ENCODE measurements at regions not wholly inside any gene's neighbourhood (a gene's known extent, or its start where the extent isn't known, plus 50 kb on each side); places are given as distances from the start of the nearest gene placed in this dataset.

GRCh38 chr3:17967111-17967510, 224.7 kb upstream of the TBC1D5 start:
- Histone ChIP-seq H3K36me3 (no peaks in the 10 kb centered on the region), H3K4me3 (no peak overlapping the region), H3K27me3 (no peaks in the 10 kb centered on the region), H3K9me3 (no peaks in the 10 kb centered on the region), H3K4me1 (no peaks in the 10 kb centered on the region), H3K27ac (no peak overlapping the region)
- ATAC-seq (ENCODE audit: low FRiP score in 2 of 2) (no peak), DNase-seq (no peak)
- TF ChIP-seq CTCF (IDR thresholded peaks at IDR 0.05) (no peak), POLR2A (IDR thresholded peaks at IDR 0.05) (no peak), POLR2AphosphoS5 (IDR thresholded peaks at IDR 0.05) (no peak), EP300 (IDR thresholded peaks at IDR 0.05) (no peak)
- 81 to 94% methylated on average over 3 to 5 of the region's 5 CpGs for WGBS, 2 donors

- Histone ChIP-seq H3K27ac (no peak overlapping the region), H3K9me3 (no peaks in the 10 kb centered on the region), H3K36me3 (no peaks in the 10 kb centered on the region), H3K4me1 (no peaks in the 10 kb centered on the region), H3K4me3 (no peak overlapping the region), H3K27me3 (no peaks in the 10 kb centered on the region)
- ATAC-seq (ENCODE audit: low FRiP score in 2 of 2) (no peak), DNase-seq (no peak)
- TF ChIP-seq EP300 (IDR thresholded peaks at IDR 0.05) (no peak), CTCF (IDR thresholded peaks at IDR 0.05) (no peak), POLR2A (IDR thresholded peaks at IDR 0.05) (no peak), POLR2AphosphoS5 (IDR thresholded peaks at IDR 0.05) (no peak)
- WGBS, 2 donors, result 84 to 89% methylated on average over 1 of the region's 1 CpG
These were observed 222.9 kb upstream of the TBC1D5 start for GRCh38 chr3:17965331-17965730.

- Histone ChIP-seq H3K9me3 (no peaks in the 10 kb centered on the region), H3K36me3 (no peaks in the 10 kb centered on the region), H3K27ac (no peak overlapping the region), H3K27me3 (no peaks in the 10 kb centered on the region), H3K4me3 (no peak overlapping the region), H3K4me1 (no peaks in the 10 kb centered on the region)
- no peak for DNase-seq
- no peak for ATAC-seq (ENCODE audit: low FRiP score in 2 of 2)
- TF ChIP-seq EP300 (IDR thresholded peaks at IDR 0.05) (no peak), CTCF (IDR thresholded peaks at IDR 0.05) (no peak), POLR2A (IDR thresholded peaks at IDR 0.05) (no peak), POLR2AphosphoS5 (IDR thresholded peaks at IDR 0.05) (no peak)
- 83 to 96% methylated on average over 1 of the region's 1 CpG for whole genome bisulfite sequencing, 2 donors
These were observed 221.7 kb upstream of the TBC1D5 start for GRCh38 chr3:17964108-17964507.

GRCh38 chr3:17955411-17955810, 213.0 kb upstream of the TBC1D5 start:
- ATAC-seq (ENCODE audit: low FRiP score in 2 of 2), result no peak

More at GRCh38 chr3:17955411-17955810, 213.0 kb upstream of the TBC1D5 start:
- H3K27me3 ChIP-seq, result no peaks in the 10 kb centered on the region
- DNase-seq, result no peak
- H3K9me3 ChIP-seq, result no peaks in the 10 kb centered on the region
- no peaks in the 10 kb centered on the region for H3K4me1 ChIP-seq
- no peak overlapping the region for H3K27ac ChIP-seq
- no peak for TF ChIP-seq POLR2A (IDR thresholded peaks at IDR 0.05)
- TF ChIP-seq CTCF (IDR thresholded peaks at IDR 0.05), result no peak
- TF ChIP-seq POLR2AphosphoS5 (IDR thresholded peaks at IDR 0.05), result no peak
- no peak for TF ChIP-seq EP300 (IDR thresholded peaks at IDR 0.05)
- no peak overlapping the region for H3K4me3 ChIP-seq
- H3K36me3 ChIP-seq, result no peaks in the 10 kb centered on the region
